ENCODE measurements at regions not wholly inside any gene's neighbourhood (a gene's known extent, or its start where the extent isn't known, plus 50 kb on each side); places are given as distances from the start of the nearest gene placed in this dataset.

- TF ChIP-seq CTCF (IDR thresholded peaks at IDR 0.05; ENCODE audit: insufficient read depth, low read length) (no peak), GABPA (IDR thresholded peaks at IDR 0.05; ENCODE audit: low read depth) (no peak), POLR2AphosphoS5 (IDR thresholded peaks at IDR 0.05; ENCODE audit: low read depth) (no peak)
- TF ChIP-seq, protein P1, sequence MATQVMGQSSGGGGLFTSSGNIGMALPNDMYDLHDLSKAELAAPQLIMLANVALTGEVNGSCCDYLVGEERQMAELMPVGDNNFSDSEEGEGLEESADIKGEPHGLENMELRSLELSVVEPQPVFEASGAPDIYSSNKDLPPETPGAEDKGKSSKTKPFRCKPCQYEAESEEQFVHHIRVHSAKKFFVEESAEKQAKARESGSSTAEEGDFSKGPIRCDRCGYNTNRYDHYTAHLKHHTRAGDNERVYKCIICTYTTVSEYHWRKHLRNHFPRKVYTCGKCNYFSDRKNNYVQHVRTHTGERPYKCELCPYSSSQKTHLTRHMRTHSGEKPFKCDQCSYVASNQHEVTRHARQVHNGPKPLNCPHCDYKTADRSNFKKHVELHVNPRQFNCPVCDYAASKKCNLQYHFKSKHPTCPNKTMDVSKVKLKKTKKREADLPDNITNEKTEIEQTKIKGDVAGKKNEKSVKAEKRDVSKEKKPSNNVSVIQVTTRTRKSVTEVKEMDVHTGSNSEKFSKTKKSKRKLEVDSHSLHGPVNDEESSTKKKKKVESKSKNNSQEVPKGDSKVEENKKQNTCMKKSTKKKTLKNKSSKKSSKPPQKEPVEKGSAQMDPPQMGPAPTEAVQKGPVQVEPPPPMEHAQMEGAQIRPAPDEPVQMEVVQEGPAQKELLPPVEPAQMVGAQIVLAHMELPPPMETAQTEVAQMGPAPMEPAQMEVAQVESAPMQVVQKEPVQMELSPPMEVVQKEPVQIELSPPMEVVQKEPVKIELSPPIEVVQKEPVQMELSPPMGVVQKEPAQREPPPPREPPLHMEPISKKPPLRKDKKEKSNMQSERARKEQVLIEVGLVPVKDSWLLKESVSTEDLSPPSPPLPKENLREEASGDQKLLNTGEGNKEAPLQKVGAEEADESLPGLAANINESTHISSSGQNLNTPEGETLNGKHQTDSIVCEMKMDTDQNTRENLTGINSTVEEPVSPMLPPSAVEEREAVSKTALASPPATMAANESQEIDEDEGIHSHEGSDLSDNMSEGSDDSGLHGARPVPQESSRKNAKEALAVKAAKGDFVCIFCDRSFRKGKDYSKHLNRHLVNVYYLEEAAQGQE (IDR thresholded peaks at IDR 0.05; ENCODE audit: insufficient replicate concordance, low read depth): no peak
These were observed 84.6 kb upstream of the SNX2 start for GRCh38 chr5:122690266-122690665.
